ENCODE measurements at regions not wholly inside any gene's neighbourhood (a gene's known extent, or its start where the extent isn't known, plus 50 kb on each side); places are given as distances from the start of the nearest gene placed in this dataset.
A peak's percentile ranks its signal among the peaks of the same experiment; 100 is the strongest.
"Not testable (repeated sequence)": the region's sequence is repeated elsewhere in the genome, so short reads cannot be mapped to it uniquely, and the experiment has no call there.

GRCh38 chr7:76849887-76850563 is 182.1 kb downstream of the SPDYE17 start:
- H3K27ac ChIP-seq (ENCODE audit: low read depth in 1 of 3, low read length in 2 of 3), result peak overlapping the region in 1 of 3 donors; percentile 53
- DNase-seq, result peak; percentile 33 to 62
- WGBS, 3 donors, result 68 to 85% (median 71%) methylated on average over 2 of the region's 2 CpGs

GRCh38 chr7:76839879-76840278 is 192.3 kb downstream of the SPDYE17 start:
- H3K27ac ChIP-seq (ENCODE audit: low read depth in 1 of 3, low read length in 2 of 3), result peak overlapping the region in 1 of 3 donors; percentile 48
- not testable (repeated sequence) for DNase-seq

More at GRCh38 chr7:76849887-76850563, 182.1 kb downstream of the SPDYE17 start:
- not testable (repeated sequence) for H3K27me3 ChIP-seq (ENCODE audit: control insufficient read depth in 3 of 3, insufficient read depth in 3 of 3, low read length in 3 of 3); H3K9me3 ChIP-seq (ENCODE audit: control insufficient read depth in 2 of 2, insufficient read depth in 1 of 2, low read depth in 1 of 2, low read length in 1 of 2); H3K4me3 ChIP-seq (ENCODE audit: low read depth in 1 of 3, low read length in 3 of 3); H3K36me3 ChIP-seq (ENCODE audit: control insufficient read depth in 3 of 3, insufficient read depth in 2 of 3, low read depth in 1 of 3, low read length in 3 of 3); FAIRE-seq; H3K4me1 ChIP-seq (ENCODE audit: control insufficient read depth in 3 of 3, insufficient read depth in 2 of 3, low read depth in 1 of 3, low read length in 2 of 3)

GRCh38 chr7:76839214-76839613 is 192.9 kb downstream of the SPDYE17 start:
- WGBS, 3 donors, result 73 to 92% (median 80%) methylated on average over 1 of the region's 1 CpG
- peak; percentile 44 for FAIRE-seq

More at GRCh38 chr7:76839879-76840278, 192.3 kb downstream of the SPDYE17 start:
- WGBS, 3 donors, result 76 to 99% (median 85%) methylated on average over 3 of the region's 3 CpGs
- not testable (repeated sequence) for H3K4me1 ChIP-seq (ENCODE audit: control insufficient read depth in 3 of 3, insufficient read depth in 2 of 3, low read depth in 1 of 3, low read length in 2 of 3); H3K9me3 ChIP-seq (ENCODE audit: control insufficient read depth in 2 of 2, insufficient read depth in 1 of 2, low read depth in 1 of 2, low read length in 1 of 2); H3K4me3 ChIP-seq (ENCODE audit: low read depth in 1 of 3, low read length in 3 of 3); H3K27me3 ChIP-seq (ENCODE audit: control insufficient read depth in 3 of 3, insufficient read depth in 3 of 3, low read length in 3 of 3); FAIRE-seq; H3K36me3 ChIP-seq (ENCODE audit: control insufficient read depth in 3 of 3, insufficient read depth in 2 of 3, low read depth in 1 of 3, low read length in 3 of 3)

GRCh38 chr7:76838357-76838756 is 193.8 kb downstream of the SPDYE17 start:
- not testable (repeated sequence) for H3K36me3 ChIP-seq (ENCODE audit: control insufficient read depth in 3 of 3, insufficient read depth in 2 of 3, low read depth in 1 of 3, low read length in 3 of 3); H3K27me3 ChIP-seq (ENCODE audit: control insufficient read depth in 3 of 3, insufficient read depth in 3 of 3, low read length in 3 of 3); DNase-seq; H3K4me1 ChIP-seq (ENCODE audit: control insufficient read depth in 3 of 3, insufficient read depth in 2 of 3, low read depth in 1 of 3, low read length in 2 of 3); H3K27ac ChIP-seq (ENCODE audit: low read depth in 1 of 3, low read length in 2 of 3); H3K4me3 ChIP-seq (ENCODE audit: low read depth in 1 of 3, low read length in 3 of 3); H3K9me3 ChIP-seq (ENCODE audit: control insufficient read depth in 2 of 2, insufficient read depth in 1 of 2, low read depth in 1 of 2, low read length in 1 of 2); FAIRE-seq
- WGBS, 3 donors, result 60 to 82% (median 80%) methylated on average over 1 of the region's 1 CpG

More at GRCh38 chr7:76839214-76839613, 192.9 kb downstream of the SPDYE17 start:
- not testable (repeated sequence) for H3K27me3 ChIP-seq (ENCODE audit: control insufficient read depth in 3 of 3, insufficient read depth in 3 of 3, low read length in 3 of 3); H3K4me3 ChIP-seq (ENCODE audit: low read depth in 1 of 3, low read length in 3 of 3); H3K36me3 ChIP-seq (ENCODE audit: control insufficient read depth in 3 of 3, insufficient read depth in 2 of 3, low read depth in 1 of 3, low read length in 3 of 3); H3K9me3 ChIP-seq (ENCODE audit: control insufficient read depth in 2 of 2, insufficient read depth in 1 of 2, low read depth in 1 of 2, low read length in 1 of 2); H3K4me1 ChIP-seq (ENCODE audit: control insufficient read depth in 3 of 3, insufficient read depth in 2 of 3, low read depth in 1 of 3, low read length in 2 of 3)
- DNase-seq, result peak; percentile 6 to 31
- H3K27ac ChIP-seq (ENCODE audit: low read depth in 1 of 3, low read length in 2 of 3), result peak overlapping the region in 1 of 3 donors; percentile 48

GRCh38 chr7:76829233-76829632 is 202.2 kb upstream of the POMZP3 start:
- H3K4me1 ChIP-seq (ENCODE audit: control insufficient read depth in 3 of 3, insufficient read depth in 2 of 3, low read depth in 1 of 3, low read length in 2 of 3); FAIRE-seq; H3K36me3 ChIP-seq (ENCODE audit: control insufficient read depth in 3 of 3, insufficient read depth in 2 of 3, low read depth in 1 of 3, low read length in 3 of 3); H3K4me3 ChIP-seq (ENCODE audit: low read depth in 1 of 3, low read length in 3 of 3); H3K27me3 ChIP-seq (ENCODE audit: control insufficient read depth in 3 of 3, insufficient read depth in 3 of 3, low read length in 3 of 3); H3K9me3 ChIP-seq (ENCODE audit: control insufficient read depth in 2 of 2, insufficient read depth in 1 of 2, low read depth in 1 of 2, low read length in 1 of 2): not testable (repeated sequence)
- H3K27ac ChIP-seq (ENCODE audit: low read depth in 1 of 3, low read length in 2 of 3), result peak overlapping the region; percentile 24 to 84 (median 67)
- peak; percentile 38 to 85 for DNase-seq
- 21 to 65% (median 48%) methylated on average over 3 of the region's 3 CpGs for WGBS, 3 donors

- H3K27me3 ChIP-seq (ENCODE audit: control insufficient read depth in 3 of 3, insufficient read depth in 3 of 3, low read length in 3 of 3); H3K4me3 ChIP-seq (ENCODE audit: low read depth in 1 of 3, low read length in 3 of 3); H3K36me3 ChIP-seq (ENCODE audit: control insufficient read depth in 3 of 3, insufficient read depth in 2 of 3, low read depth in 1 of 3, low read length in 3 of 3); FAIRE-seq; H3K27ac ChIP-seq (ENCODE audit: low read depth in 1 of 3, low read length in 2 of 3); H3K4me1 ChIP-seq (ENCODE audit: control insufficient read depth in 3 of 3, insufficient read depth in 2 of 3, low read depth in 1 of 3, low read length in 2 of 3); DNase-seq; H3K9me3 ChIP-seq (ENCODE audit: control insufficient read depth in 2 of 2, insufficient read depth in 1 of 2, low read depth in 1 of 2, low read length in 1 of 2): not testable (repeated sequence)
- 93 to 96% (median 95%) methylated on average over 4 of the region's 4 CpGs for WGBS, 3 donors
Measured at GRCh38 chr7:76826181-76826580, 199.1 kb upstream of the POMZP3 start.

GRCh38 chr7:76809856-76810255 is 182.8 kb upstream of the POMZP3 start:
- not testable (repeated sequence) for H3K36me3 ChIP-seq (ENCODE audit: control insufficient read depth in 3 of 3, insufficient read depth in 2 of 3, low read depth in 1 of 3, low read length in 3 of 3); H3K27me3 ChIP-seq (ENCODE audit: control insufficient read depth in 3 of 3, insufficient read depth in 3 of 3, low read length in 3 of 3); FAIRE-seq; H3K4me3 ChIP-seq (ENCODE audit: low read depth in 1 of 3, low read length in 3 of 3); H3K9me3 ChIP-seq (ENCODE audit: control insufficient read depth in 2 of 2, insufficient read depth in 1 of 2, low read depth in 1 of 2, low read length in 1 of 2); H3K4me1 ChIP-seq (ENCODE audit: control insufficient read depth in 3 of 3, insufficient read depth in 2 of 3, low read depth in 1 of 3, low read length in 2 of 3); DNase-seq; H3K27ac ChIP-seq (ENCODE audit: low read depth in 1 of 3, low read length in 2 of 3)
- WGBS, 3 donors, result 93 to 97% (median 97%) methylated on average over 4 of the region's 4 CpGs

GRCh38 chr7:76807588-76808100 is 180.6 kb upstream of the POMZP3 start:
- not testable (repeated sequence) for H3K27ac ChIP-seq (ENCODE audit: low read depth in 1 of 3, low read length in 2 of 3); H3K27me3 ChIP-seq (ENCODE audit: control insufficient read depth in 3 of 3, insufficient read depth in 3 of 3, low read length in 3 of 3); H3K4me1 ChIP-seq (ENCODE audit: control insufficient read depth in 3 of 3, insufficient read depth in 2 of 3, low read depth in 1 of 3, low read length in 2 of 3); DNase-seq; FAIRE-seq; H3K36me3 ChIP-seq (ENCODE audit: control insufficient read depth in 3 of 3, insufficient read depth in 2 of 3, low read depth in 1 of 3, low read length in 3 of 3); H3K4me3 ChIP-seq (ENCODE audit: low read depth in 1 of 3, low read length in 3 of 3); H3K9me3 ChIP-seq (ENCODE audit: control insufficient read depth in 2 of 2, insufficient read depth in 1 of 2, low read depth in 1 of 2, low read length in 1 of 2)
- WGBS, 3 donors, result 77 to 85% (median 85%) methylated on average over 3 of the region's 3 CpGs

- not testable (repeated sequence) for H3K9me3 ChIP-seq (ENCODE audit: control insufficient read depth in 2 of 2, insufficient read depth in 1 of 2, low read depth in 1 of 2, low read length in 1 of 2); H3K4me1 ChIP-seq (ENCODE audit: control insufficient read depth in 3 of 3, insufficient read depth in 2 of 3, low read depth in 1 of 3, low read length in 2 of 3); H3K27me3 ChIP-seq (ENCODE audit: control insufficient read depth in 3 of 3, insufficient read depth in 3 of 3, low read length in 3 of 3); H3K36me3 ChIP-seq (ENCODE audit: control insufficient read depth in 3 of 3, insufficient read depth in 2 of 3, low read depth in 1 of 3, low read length in 3 of 3); H3K27ac ChIP-seq (ENCODE audit: low read depth in 1 of 3, low read length in 2 of 3); H3K4me3 ChIP-seq (ENCODE audit: low read depth in 1 of 3, low read length in 3 of 3); DNase-seq
- FAIRE-seq, result peak; percentile 93
Measured at GRCh38 chr7:76806460-76806859, 179.4 kb upstream of the POMZP3 start.

Data from small intestine (tissue), 7 donors.